ENCODE measurements at regions not wholly inside any gene's neighbourhood (a gene's known extent, or its start where the extent isn't known, plus 50 kb on each side); places are given as distances from the start of the nearest gene placed in this dataset.

- no peak for TF ChIP-seq CTCF (IDR thresholded peaks at IDR 0.05)
- TF ChIP-seq POLR2AphosphoS5 (IDR thresholded peaks at IDR 0.05), result no peak
Measured at GRCh38 chr5:17373406-17373805, 124.6 kb upstream of the TAF11L2 start.
